Adipocyte (in vitro differentiated cells): ENCODE measurements at regions not wholly inside any gene's neighbourhood (a gene's known extent, or its start where the extent isn't known, plus 50 kb on each side); places are given as distances from the start of the nearest gene placed in this dataset.
A peak's percentile ranks its signal among the peaks of the same experiment; 100 is the strongest.
"Not testable (repeated sequence)": the region's sequence is repeated elsewhere in the genome, so short reads cannot be mapped to it uniquely, and the experiment has no call there.

Experiments used
- DNase-seq: peaks from one replicate; pipeline ENCODE4 v3.0.0-alpha.2; 2015; ENCODE audit warnings: low read depth
- H3K27me3 ChIP-seq: replicated peaks from 2 replicates; pipeline ENCODE4 v1.7.0; 2013; ENCODE audit warnings: mild to moderate bottlenecking, low read length, moderate library complexity; ENCODE audit not compliant: control insufficient read depth, insufficient read depth
- H3K36me3 ChIP-seq: 2 replicates; pipeline ENCODE4 v1.7.0; 2013; ENCODE audit warnings: low read length, mild to moderate bottlenecking, moderate library complexity; ENCODE audit not compliant: control insufficient read depth, insufficient read depth, severe bottlenecking
- H3K4me1 ChIP-seq: 2 replicates; pipeline ENCODE4 v1.7.0; 2013; ENCODE audit warnings: mild to moderate bottlenecking, low read length, moderate library complexity; ENCODE audit not compliant: control insufficient read depth, insufficient read depth
- H3K4me3 ChIP-seq: 2 replicates; pipeline ENCODE4 v1.7.0; 2013; ENCODE audit warnings: mild to moderate bottlenecking, low read length, moderate library complexity
- H3K9ac ChIP-seq: 2 replicates; pipeline ENCODE4 v1.7.0; 2013; ENCODE audit warnings: mild to moderate bottlenecking, low read length, moderate library complexity
- H3K9me3 ChIP-seq: 2 replicates; pipeline ENCODE4 v1.7.0; 2013; ENCODE audit warnings: mild to moderate bottlenecking, low read length, moderate library complexity; ENCODE audit not compliant: control insufficient read depth

DNA sequence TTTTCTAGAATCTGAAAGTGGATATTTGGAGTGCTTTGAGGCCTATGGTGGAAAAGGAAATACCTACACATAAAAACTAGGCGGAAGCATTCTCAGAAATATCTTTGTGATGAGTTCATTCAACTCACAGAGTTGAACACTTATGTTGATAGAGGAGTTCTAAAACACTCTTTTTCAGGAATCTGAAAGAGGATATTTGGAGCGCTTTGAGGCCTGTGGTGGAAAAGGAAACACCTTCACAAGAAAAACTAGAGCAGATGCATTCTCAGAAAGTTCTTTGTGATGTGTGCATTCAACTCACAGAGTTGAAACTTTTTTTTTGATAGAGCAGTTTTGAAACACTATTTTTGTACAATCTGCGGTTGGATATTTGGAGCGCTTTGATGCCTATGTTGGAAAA lies 1250.0 kb upstream of the DEFB115 start:
- H3K4me3 ChIP-seq, H3K9me3 ChIP-seq, H3K9ac ChIP-seq, H3K27me3 ChIP-seq, H3K4me1 ChIP-seq, H3K36me3 ChIP-seq: not testable (repeated sequence)
- peak; percentile 12 for DNase-seq
